ENCODE measurements at regions not wholly inside any gene's neighbourhood (a gene's known extent, or its start where the extent isn't known, plus 50 kb on each side); places are given as distances from the start of the nearest gene placed in this dataset.

DNA sequence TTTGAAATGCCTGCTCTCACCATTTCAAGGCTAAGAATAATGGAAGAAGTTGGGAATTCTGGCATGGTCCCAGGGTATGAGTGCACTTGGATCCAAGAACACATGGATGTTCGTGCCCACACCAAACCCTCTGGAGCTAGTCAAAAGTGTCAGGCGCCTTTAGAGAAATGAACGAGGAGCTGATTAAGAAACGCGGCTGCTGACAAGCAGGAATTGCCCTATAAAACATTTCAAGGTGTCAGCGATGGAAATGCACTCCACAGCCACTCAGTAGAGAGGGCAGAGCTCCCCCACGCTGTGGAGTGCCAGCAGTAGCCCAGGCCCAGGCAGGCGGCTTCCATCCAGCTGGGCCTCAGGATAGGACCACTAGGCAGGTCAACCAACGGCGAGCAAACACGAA, 213.7 kb downstream of the TTC32 start:
- TF ChIP-seq, protein P1, sequence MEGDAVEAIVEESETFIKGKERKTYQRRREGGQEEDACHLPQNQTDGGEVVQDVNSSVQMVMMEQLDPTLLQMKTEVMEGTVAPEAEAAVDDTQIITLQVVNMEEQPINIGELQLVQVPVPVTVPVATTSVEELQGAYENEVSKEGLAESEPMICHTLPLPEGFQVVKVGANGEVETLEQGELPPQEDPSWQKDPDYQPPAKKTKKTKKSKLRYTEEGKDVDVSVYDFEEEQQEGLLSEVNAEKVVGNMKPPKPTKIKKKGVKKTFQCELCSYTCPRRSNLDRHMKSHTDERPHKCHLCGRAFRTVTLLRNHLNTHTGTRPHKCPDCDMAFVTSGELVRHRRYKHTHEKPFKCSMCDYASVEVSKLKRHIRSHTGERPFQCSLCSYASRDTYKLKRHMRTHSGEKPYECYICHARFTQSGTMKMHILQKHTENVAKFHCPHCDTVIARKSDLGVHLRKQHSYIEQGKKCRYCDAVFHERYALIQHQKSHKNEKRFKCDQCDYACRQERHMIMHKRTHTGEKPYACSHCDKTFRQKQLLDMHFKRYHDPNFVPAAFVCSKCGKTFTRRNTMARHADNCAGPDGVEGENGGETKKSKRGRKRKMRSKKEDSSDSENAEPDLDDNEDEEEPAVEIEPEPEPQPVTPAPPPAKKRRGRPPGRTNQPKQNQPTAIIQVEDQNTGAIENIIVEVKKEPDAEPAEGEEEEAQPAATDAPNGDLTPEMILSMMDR (IDR thresholded peaks at IDR 0.05; ENCODE audit: low read depth, low read length), result no peak
- no peak for TF ChIP-seq POLR2A (IDR thresholded peaks at IDR 0.05; ENCODE audit: extremely low read depth, insufficient read length)
- TF ChIP-seq, protein P2, sequence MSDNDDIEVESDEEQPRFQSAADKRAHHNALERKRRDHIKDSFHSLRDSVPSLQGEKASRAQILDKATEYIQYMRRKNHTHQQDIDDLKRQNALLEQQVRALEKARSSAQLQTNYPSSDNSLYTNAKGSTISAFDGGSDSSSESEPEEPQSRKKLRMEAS (IDR thresholded peaks at IDR 0.05; ENCODE audit: low read depth, low read length), result no peak
